Head of caudate nucleus (tissue), 42 donors: ENCODE measurements at regions not wholly inside any gene's neighbourhood (a gene's known extent, or its start where the extent isn't known, plus 50 kb on each side); places are given as distances from the start of the nearest gene placed in this dataset.

Experiments
- DNase-seq, 42 donors: peaks; one replicate each; pipeline versions ENCODE4 v3.0.0 to v3.0.0-alpha.2; 2020 to 2021; ENCODE audit warnings: mixed read lengths in 7 of 42
- intact Hi-C: fragments of 100-400 bp; cut with DNase I; formaldehyde crosslinking; loops from one replicate; pipeline ENCODE4 v1.15.0; 2022

- intact Hi-C loops = loop anchor here (10.0 kb wide), 1 partner anchor 995 kb away; no protein-coding TSS in a partner anchor
- peak in 22 of 42 donors; percentile 5 to 65 (median 38) for DNase-seq
Measured at GRCh38 chr15:37880009-37880834, 54.2 kb upstream of the TMCO5A start.

GRCh38 chr15:37880835-37881153 lies 53.6 kb upstream of the TMCO5A start:
- DNase-seq = no peak
- intact Hi-C loops = loop anchor here (10.0 kb wide), 1 partner anchor 996 kb away; no protein-coding TSS in a partner anchor

GRCh38 chr15:37881237-37882013 lies 53.0 kb upstream of the TMCO5A start:
- intact Hi-C loops = loop anchor here (10.0 kb wide), 1 partner anchor 997 kb away; no protein-coding TSS in a partner anchor
- no peak for DNase-seq

- DNase-seq = no peak
Measured at GRCh38 chr15:37882640-37883039, 51.8 kb upstream of the TMCO5A start.

More at GRCh38 chr15:37882640-37883039, 51.8 kb upstream of the TMCO5A start:
- intact Hi-C loops = loop anchor here (10.0 kb wide), 1 partner anchor 998 kb away; no protein-coding TSS in a partner anchor
